Endothelial cell of umbilical vein (primary cell): ENCODE measurements at regions not wholly inside any gene's neighbourhood (a gene's known extent, or its start where the extent isn't known, plus 50 kb on each side); places are given as distances from the start of the nearest gene placed in this dataset.

Source experiments
- CTCF ChIP-seq, 2 donors: IDR thresholded peaks; 1 replicate in 1 of 2; 2 replicates in 1 of 2; pipeline ENCODE4 v1.5.1; 2011; ENCODE audit warnings: low read length in 2 of 2, mild to moderate bottlenecking in 2 of 2, moderate library complexity in 2 of 2, control low read depth in 1 of 2, inconsistent platforms in 1 of 2, low read depth in 1 of 2; ENCODE audit not compliant: insufficient read depth in 1 of 2; ENCODE audit errors: extremely low read depth in 1 of 2
- EZH2 ChIP-seq: IDR thresholded peaks from 2 replicates; pipeline ENCODE4 v1.6.1; 2012; ENCODE audit warnings: borderline replicate concordance, low read depth, mild to moderate bottlenecking, moderate library complexity, low read length, inconsistent platforms; ENCODE audit not compliant: severe bottlenecking
- JUN ChIP-seq: IDR thresholded peaks from 2 replicates; pipeline ENCODE4 v1.6.1; 2011; ENCODE audit warnings: borderline replicate concordance, low read depth; ENCODE audit not compliant: insufficient read length, insufficient read depth
- MAX ChIP-seq: IDR thresholded peaks from 2 replicates; pipeline ENCODE4 v1.6.1; 2011; ENCODE audit not compliant: insufficient read depth, insufficient read length
- MYC ChIP-seq: IDR thresholded peaks from one replicate; pipeline ENCODE4 v1.6.1; 2011; ENCODE audit warnings: mild to moderate bottlenecking, low read depth, low read length
- POLR2A ChIP-seq: IDR thresholded peaks from 2 replicates; pipeline ENCODE4 v1.6.1; 2012; ENCODE audit warnings: low read depth, mild to moderate bottlenecking, control low read depth, low read length
- POLR2AphosphoS5 ChIP-seq: IDR thresholded peaks from 2 replicates; pipeline ENCODE4 v1.6.1; 2012; ENCODE audit warnings: low read depth, mild to moderate bottlenecking, control low read depth, low read length, moderate library complexity; ENCODE audit not compliant: insufficient read depth

- TF ChIP-seq EZH2 (no peak), CTCF (IDR thresholded peaks at IDR 0.05; ENCODE audit: extremely low read depth in 1 of 2, insufficient read depth in 1 of 2, low read depth in 1 of 2, low read length in 2 of 2) (no peak), POLR2A (no peak), JUN (no peak), POLR2AphosphoS5 (no peak), MAX (no peak), MYC (no peak)
Measured at GRCh38 chr20:10953437-10953836, 279.6 kb upstream of the JAG1 start.
